SU-DHL-6 (cell line): ENCODE measurements at regions not wholly inside any gene's neighbourhood (a gene's known extent, or its start where the extent isn't known, plus 50 kb on each side); places are given as distances from the start of the nearest gene placed in this dataset.

ENCODE experiments used
- H2AFZ ChIP-seq: fragments of 200-600 bp; sonication (generic); 2 replicates; pipeline ENCODE4 v1.6.1; 2014; ENCODE audit warnings: low read depth, mild to moderate bottlenecking, moderate library complexity, mixed read lengths, antibody characterized with exemption, low read length; ENCODE audit not compliant: severe bottlenecking
- H3F3A ChIP-seq: fragments of 200-600 bp; shearing (Covaris generic); 2 replicates; pipeline ENCODE4 v1.6.0; 2016; ENCODE audit warnings: antibody characterized with exemption, mild to moderate bottlenecking; ENCODE audit not compliant: insufficient read depth
- H3K27ac ChIP-seq: fragments of 200-600 bp; sonication (generic); 2 replicates; pipeline ENCODE4 v1.5.1; 2016; ENCODE audit warnings: low read depth, mild to moderate bottlenecking, low read length, moderate library complexity, mixed read lengths
- H3K27me3 ChIP-seq: fragments of 200-600 bp; sonication (generic), shearing (Covaris generic); 2 replicates; pipeline ENCODE4 v1.6.0; 2014; ENCODE audit warnings: mild to moderate bottlenecking, low read length
- H3K36me3 ChIP-seq: fragments of 200-600 bp; sonication (generic); 2 replicates; pipeline ENCODE4 v1.6.1; 2014; ENCODE audit warnings: mild to moderate bottlenecking, low read length, mixed read lengths
- H3K4me2 ChIP-seq: fragments of 300-600, 200-600 bp; shearing (Covaris generic), sonication (generic); 2 replicates; pipeline ENCODE4 v1.6.0; 2014; ENCODE audit warnings: low read length, low read depth, mild to moderate bottlenecking; ENCODE audit not compliant: poor library complexity, severe bottlenecking
- H3K4me3 ChIP-seq: fragments of 200-600 bp; sonication (generic); 2 replicates; pipeline ENCODE4 v1.5.1; 2014; ENCODE audit warnings: antibody characterized with exemption, low read length, mild to moderate bottlenecking, mixed read lengths; ENCODE audit not compliant: insufficient read depth, poor library complexity, severe bottlenecking
- H3K79me2 ChIP-seq: fragments of 200-600 bp; sonication (generic); 2 replicates; pipeline ENCODE4 v1.6.1; 2014; ENCODE audit warnings: mild to moderate bottlenecking, low read length, moderate library complexity; ENCODE audit not compliant: insufficient read depth
- H3K9ac ChIP-seq: fragments of 200-600 bp; sonication (generic); 2 replicates; pipeline ENCODE4 v1.7.0; 2014; ENCODE audit warnings: mild to moderate bottlenecking, low read length
- H3K9me2 ChIP-seq: fragments of 200-600 bp; sonication (generic); replicated peaks from 2 replicates; pipeline ENCODE4 v1.6.1; 2014; ENCODE audit warnings: low read length; ENCODE audit not compliant: insufficient read depth
- H3K9me3 ChIP-seq: fragments of 200-600 bp; sonication (generic); 2 replicates; pipeline ENCODE4 v1.6.1; 2014; ENCODE audit warnings: low read length, mixed read lengths; ENCODE audit not compliant: insufficient read depth
- H4K20me1 ChIP-seq: fragments of 200-600 bp; sonication (generic); 2 replicates; pipeline ENCODE4 v1.6.1; 2014; ENCODE audit warnings: low read depth, mild to moderate bottlenecking, antibody characterized with exemption, low read length, moderate library complexity, mixed read lengths
- EZH2phosphoT487 ChIP-seq: fragments of 200-600 bp; sonication (generic), shearing (Covaris generic); conservative IDR thresholded peaks from 2 replicates; pipeline ENCODE4 v1.6.1; 2018; ENCODE audit warnings: mild to moderate bottlenecking, antibody characterized with exemption, low read length, moderate library complexity, mixed read lengths
- TF ChIP-seq, protein P1 (sequence below): fragments of 200-600 bp; sonication (generic); IDR thresholded peaks from one replicate; pipeline ENCODE4 v1.5.1; 2017; ENCODE audit warnings: antibody characterized with exemption, mild to moderate bottlenecking, low read length, moderate library complexity; ENCODE audit not compliant: insufficient read depth, poor library complexity, severe bottlenecking

DNA sequence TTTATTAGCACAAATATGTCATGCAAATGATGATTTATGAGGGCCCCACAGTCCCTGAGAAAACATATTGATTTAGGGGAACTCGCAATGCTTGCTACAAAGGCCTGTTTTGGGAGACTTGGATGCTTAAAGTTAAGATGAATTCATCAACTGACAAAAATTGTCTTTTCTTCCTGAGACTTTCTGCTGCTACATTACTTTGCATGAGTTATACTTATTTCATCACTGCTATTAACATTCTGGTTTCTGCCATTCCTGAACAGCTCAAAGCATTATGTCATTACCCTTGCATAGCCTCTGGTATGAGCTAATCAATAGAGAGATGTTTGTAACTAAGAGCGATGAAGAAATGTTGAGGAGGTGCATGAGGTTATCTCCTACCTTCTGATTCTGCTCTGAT lies 74.4 kb downstream of the SOX11 start:
- Histone ChIP-seq H3K9me3 (no peaks in the 10 kb centered on the region), H2AFZ (no peak overlapping the region), H3K4me2 (no peak overlapping the region), H3K27ac (no peak overlapping the region), H3K4me3 (no peak overlapping the region), H3K9me2 (no peaks in the 10 kb centered on the region), H4K20me1 (no peaks in the 10 kb centered on the region), H3K36me3 (no peaks in the 10 kb centered on the region), H3F3A (no peaks in the 10 kb centered on the region), H3K79me2 (no peaks in the 10 kb centered on the region), H3K27me3 (no peaks in the 10 kb centered on the region), H3K9ac (no peak overlapping the region)
- TF ChIP-seq, protein P1, sequence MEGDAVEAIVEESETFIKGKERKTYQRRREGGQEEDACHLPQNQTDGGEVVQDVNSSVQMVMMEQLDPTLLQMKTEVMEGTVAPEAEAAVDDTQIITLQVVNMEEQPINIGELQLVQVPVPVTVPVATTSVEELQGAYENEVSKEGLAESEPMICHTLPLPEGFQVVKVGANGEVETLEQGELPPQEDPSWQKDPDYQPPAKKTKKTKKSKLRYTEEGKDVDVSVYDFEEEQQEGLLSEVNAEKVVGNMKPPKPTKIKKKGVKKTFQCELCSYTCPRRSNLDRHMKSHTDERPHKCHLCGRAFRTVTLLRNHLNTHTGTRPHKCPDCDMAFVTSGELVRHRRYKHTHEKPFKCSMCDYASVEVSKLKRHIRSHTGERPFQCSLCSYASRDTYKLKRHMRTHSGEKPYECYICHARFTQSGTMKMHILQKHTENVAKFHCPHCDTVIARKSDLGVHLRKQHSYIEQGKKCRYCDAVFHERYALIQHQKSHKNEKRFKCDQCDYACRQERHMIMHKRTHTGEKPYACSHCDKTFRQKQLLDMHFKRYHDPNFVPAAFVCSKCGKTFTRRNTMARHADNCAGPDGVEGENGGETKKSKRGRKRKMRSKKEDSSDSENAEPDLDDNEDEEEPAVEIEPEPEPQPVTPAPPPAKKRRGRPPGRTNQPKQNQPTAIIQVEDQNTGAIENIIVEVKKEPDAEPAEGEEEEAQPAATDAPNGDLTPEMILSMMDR = no peak
- TF ChIP-seq EZH2phosphoT487 = no peak

DNA sequence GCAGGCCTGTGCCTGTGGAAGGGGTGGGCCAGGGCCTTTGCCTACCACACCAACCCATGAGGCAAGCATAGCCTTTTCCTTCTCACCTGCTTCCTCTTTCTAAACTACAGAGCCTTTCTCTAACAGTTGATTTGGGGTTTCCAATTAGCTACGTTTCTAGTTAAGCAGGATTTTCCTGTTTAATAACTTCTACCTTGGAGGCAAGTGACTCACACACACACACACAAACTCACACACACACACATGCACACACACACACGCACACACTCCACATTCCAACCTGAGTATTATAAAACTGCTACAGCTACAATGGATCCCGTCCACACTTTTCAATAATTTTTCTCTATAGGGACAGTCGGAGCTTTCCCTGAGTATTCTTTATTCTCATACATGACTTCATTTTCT lies 84.9 kb downstream of the SOX11 start:
- H3K9me2 ChIP-seq = no peaks in the 10 kb centered on the region
- no peak overlapping the region for H3K27ac ChIP-seq
- TF ChIP-seq, protein P1 = no peak
- no peak for TF ChIP-seq EZH2phosphoT487
- no peaks in the 10 kb centered on the region for H3K27me3 ChIP-seq
- no peak overlapping the region for H3K9ac ChIP-seq
- no peaks in the 10 kb centered on the region for H4K20me1 ChIP-seq
- no peak overlapping the region for H3K4me3 ChIP-seq
- no peak overlapping the region for H3K4me2 ChIP-seq
- no peak overlapping the region for H2AFZ ChIP-seq
- no peaks in the 10 kb centered on the region for H3K79me2 ChIP-seq
- no peaks in the 10 kb centered on the region for H3F3A ChIP-seq
- no peaks in the 10 kb centered on the region for H3K36me3 ChIP-seq
- no peaks in the 10 kb centered on the region; the same call in 1 of the 2 replicates for H3K9me3 ChIP-seq

DNA sequence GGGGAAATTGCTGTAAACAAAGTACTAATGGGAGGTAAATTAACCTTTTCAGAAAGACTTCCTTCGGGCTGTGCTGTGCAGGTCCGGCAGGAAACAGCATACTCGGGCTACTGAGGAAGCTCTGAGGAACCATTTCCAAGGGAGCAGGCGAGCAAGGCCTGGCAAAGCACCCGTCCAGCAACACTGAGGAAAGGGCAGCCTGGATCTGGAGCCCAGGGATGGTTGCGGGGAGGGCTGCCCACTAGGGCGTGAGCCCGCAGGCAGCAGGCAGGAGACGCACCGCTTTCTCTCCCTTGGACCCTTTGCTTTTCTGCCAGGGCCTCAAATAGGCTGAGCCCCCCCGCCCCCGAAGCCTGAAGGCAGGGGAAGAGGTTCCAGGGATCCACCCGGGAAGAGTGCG lies 89.5 kb downstream of the SOX11 start:
- H3K9ac ChIP-seq = no peak overlapping the region
- no peak overlapping the region for H3K27ac ChIP-seq
- no peak overlapping the region for H3K4me2 ChIP-seq
- H3K79me2 ChIP-seq = no peaks in the 10 kb centered on the region
- no peaks in the 10 kb centered on the region for H3K36me3 ChIP-seq
- H3K9me2 ChIP-seq = no peaks in the 10 kb centered on the region
- no peak for TF ChIP-seq EZH2phosphoT487
- TF ChIP-seq, protein P1 = no peak
- H2AFZ ChIP-seq = no peak overlapping the region
- no peaks in the 10 kb centered on the region for H3F3A ChIP-seq
- H3K27me3 ChIP-seq = no peaks in the 10 kb centered on the region
- H3K9me3 ChIP-seq = 0 out of 2 replicates have a peak, but pooled peaks cover 2% of the 10 kb centered on the region
- no peaks in the 10 kb centered on the region for H4K20me1 ChIP-seq
- no peak overlapping the region for H3K4me3 ChIP-seq

DNA sequence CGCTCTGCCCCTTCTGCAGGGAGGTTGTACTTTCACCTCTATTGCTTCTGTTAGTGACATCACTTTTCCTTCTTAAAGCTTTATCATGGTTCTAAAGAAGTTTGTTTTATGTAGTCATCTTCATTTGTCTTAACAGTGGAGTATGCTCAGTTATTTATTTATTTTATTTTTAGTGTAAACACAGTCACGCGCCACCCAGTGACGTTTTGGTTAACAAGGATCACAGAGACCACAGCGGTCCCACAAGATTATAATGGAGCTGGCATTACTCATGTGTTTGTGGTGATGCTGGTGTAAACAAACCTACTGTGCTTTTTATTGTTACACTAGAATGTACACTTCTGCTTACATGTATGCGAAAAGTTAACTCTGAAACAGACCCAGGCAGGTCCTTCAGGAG lies 89.9 kb downstream of the SOX11 start:
- no peaks in the 10 kb centered on the region for H3K79me2 ChIP-seq
- no peak overlapping the region for H3K4me3 ChIP-seq
- no peak overlapping the region for H3K9ac ChIP-seq
- no peak overlapping the region for H3K4me2 ChIP-seq
- H2AFZ ChIP-seq = no peak overlapping the region
- no peaks in the 10 kb centered on the region for H3F3A ChIP-seq
- no peaks in the 10 kb centered on the region for H3K27me3 ChIP-seq
- no peaks in the 10 kb centered on the region for H3K36me3 ChIP-seq
- H3K27ac ChIP-seq = no peak overlapping the region
- H3K9me2 ChIP-seq = no peaks in the 10 kb centered on the region
- H4K20me1 ChIP-seq = no peaks in the 10 kb centered on the region
- 0 out of 2 replicates have a peak, but pooled peaks cover 6% of the 10 kb centered on the region for H3K9me3 ChIP-seq
- no peak for TF ChIP-seq EZH2phosphoT487
- TF ChIP-seq, protein P1 = no peak
